HEK293 (cell line): ENCODE measurements at regions not wholly inside any gene's neighbourhood (a gene's known extent, or its start where the extent isn't known, plus 50 kb on each side); places are given as distances from the start of the nearest gene placed in this dataset.

Source experiments
- CTCF ChIP-seq: fragments of 450-650 bp; formaldehyde crosslinking; IDR thresholded peaks from 2 replicates; pipeline ENCODE4 v1.5.1; 2016; ENCODE audit warnings: missing biosample characterization, missing genetic modification characterization
- KLF10 ChIP-seq: fragments of 450-650 bp; IDR thresholded peaks from 2 replicates; pipeline ENCODE4 v1.5.1; 2018; ENCODE audit warnings: missing biosample characterization, mild to moderate bottlenecking, missing genetic modification characterization
- OVOL3 ChIP-seq: fragments of 450-650 bp; formaldehyde crosslinking; IDR thresholded peaks from 2 replicates; pipeline ENCODE4 v1.5.1; 2016; ENCODE audit warnings: missing biosample characterization, missing genetic modification characterization
- ZBTB49 ChIP-seq: fragments of 450-650 bp; formaldehyde crosslinking; IDR thresholded peaks from 2 replicates; pipeline ENCODE4 v1.5.1; 2016; ENCODE audit warnings: missing biosample characterization, missing genetic modification characterization, low read depth
- ZNF175 ChIP-seq: fragments of 450-650 bp; formaldehyde crosslinking; IDR thresholded peaks from 2 replicates; pipeline ENCODE4 v1.5.1; 2016; ENCODE audit warnings: missing biosample characterization, missing genetic modification characterization
- TF ChIP-seq, protein P1 (sequence below): fragments of 450-650 bp; formaldehyde crosslinking; IDR thresholded peaks from 2 replicates; pipeline ENCODE4 v1.5.1; 2016; ENCODE audit warnings: missing biosample characterization, missing genetic modification characterization, borderline replicate concordance

GRCh38 chr5:138660051-138660572, 84.9 kb upstream of the HSPA9 start:
- TF ChIP-seq ZNF175, result no peak
- TF ChIP-seq CTCF (tag by site-specific recombination), result no peak
- no peak for TF ChIP-seq OVOL3 (tag by site-specific recombination)
- no peak for TF ChIP-seq KLF10 (tag by site-specific recombination)
- TF ChIP-seq ZBTB49 (tag by site-specific recombination), result no peak
- TF ChIP-seq, protein P1, sequence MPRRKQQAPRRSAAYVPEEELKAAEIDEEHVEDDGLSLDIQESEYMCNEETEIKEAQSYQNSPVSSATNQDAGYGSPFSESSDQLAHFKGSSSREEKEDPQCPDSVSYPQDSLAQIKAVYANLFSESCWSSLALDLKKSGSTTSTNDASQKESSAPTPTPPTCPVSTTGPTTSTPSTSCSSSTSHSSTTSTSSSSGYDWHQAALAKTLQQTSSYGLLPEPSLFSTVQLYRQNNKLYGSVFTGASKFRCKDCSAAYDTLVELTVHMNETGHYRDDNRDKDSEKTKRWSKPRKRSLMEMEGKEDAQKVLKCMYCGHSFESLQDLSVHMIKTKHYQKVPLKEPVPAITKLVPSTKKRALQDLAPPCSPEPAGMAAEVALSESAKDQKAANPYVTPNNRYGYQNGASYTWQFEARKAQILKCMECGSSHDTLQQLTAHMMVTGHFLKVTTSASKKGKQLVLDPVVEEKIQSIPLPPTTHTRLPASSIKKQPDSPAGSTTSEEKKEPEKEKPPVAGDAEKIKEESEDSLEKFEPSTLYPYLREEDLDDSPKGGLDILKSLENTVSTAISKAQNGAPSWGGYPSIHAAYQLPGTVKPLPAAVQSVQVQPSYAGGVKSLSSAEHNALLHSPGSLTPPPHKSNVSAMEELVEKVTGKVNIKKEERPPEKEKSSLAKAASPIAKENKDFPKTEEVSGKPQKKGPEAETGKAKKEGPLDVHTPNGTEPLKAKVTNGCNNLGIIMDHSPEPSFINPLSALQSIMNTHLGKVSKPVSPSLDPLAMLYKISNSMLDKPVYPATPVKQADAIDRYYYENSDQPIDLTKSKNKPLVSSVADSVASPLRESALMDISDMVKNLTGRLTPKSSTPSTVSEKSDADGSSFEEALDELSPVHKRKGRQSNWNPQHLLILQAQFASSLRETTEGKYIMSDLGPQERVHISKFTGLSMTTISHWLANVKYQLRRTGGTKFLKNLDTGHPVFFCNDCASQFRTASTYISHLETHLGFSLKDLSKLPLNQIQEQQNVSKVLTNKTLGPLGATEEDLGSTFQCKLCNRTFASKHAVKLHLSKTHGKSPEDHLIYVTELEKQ (tag by site-specific recombination), result no peak
